HG03558 (cell line): ENCODE measurements at regions not wholly inside any gene's neighbourhood (a gene's known extent, or its start where the extent isn't known, plus 50 kb on each side); places are given as distances from the start of the nearest gene placed in this dataset.

ENCODE experiments used
- ATAC-seq: cut with Tn5 transposase; IDR thresholded peaks from one replicate; pipeline ENCODE4 v1.9.1; 2021; ENCODE audit warnings: moderate number of reproducible peaks; ENCODE audit not compliant: unreplicated experiment; ENCODE audit errors: extremely low read depth

DNA sequence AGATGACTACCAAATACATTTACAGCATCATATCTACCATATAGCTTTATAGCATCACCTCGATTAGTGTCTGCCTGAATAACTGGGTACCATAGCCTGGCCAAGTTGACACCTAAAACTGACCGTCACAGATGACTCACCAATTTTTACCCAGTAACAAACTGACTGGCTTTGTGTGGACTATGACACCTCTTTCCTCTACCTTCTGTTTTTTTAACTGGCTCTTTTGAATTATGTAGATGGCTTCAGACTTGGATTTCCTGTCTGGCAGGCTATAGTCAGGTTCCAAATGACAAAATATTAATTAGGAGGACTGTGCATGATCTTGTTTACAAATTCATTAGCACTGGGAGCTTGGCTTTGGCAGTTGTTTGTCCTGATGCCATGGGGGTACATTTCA, 360.3 kb downstream of the TGFB2 start:
- no peak for ATAC-seq

DNA sequence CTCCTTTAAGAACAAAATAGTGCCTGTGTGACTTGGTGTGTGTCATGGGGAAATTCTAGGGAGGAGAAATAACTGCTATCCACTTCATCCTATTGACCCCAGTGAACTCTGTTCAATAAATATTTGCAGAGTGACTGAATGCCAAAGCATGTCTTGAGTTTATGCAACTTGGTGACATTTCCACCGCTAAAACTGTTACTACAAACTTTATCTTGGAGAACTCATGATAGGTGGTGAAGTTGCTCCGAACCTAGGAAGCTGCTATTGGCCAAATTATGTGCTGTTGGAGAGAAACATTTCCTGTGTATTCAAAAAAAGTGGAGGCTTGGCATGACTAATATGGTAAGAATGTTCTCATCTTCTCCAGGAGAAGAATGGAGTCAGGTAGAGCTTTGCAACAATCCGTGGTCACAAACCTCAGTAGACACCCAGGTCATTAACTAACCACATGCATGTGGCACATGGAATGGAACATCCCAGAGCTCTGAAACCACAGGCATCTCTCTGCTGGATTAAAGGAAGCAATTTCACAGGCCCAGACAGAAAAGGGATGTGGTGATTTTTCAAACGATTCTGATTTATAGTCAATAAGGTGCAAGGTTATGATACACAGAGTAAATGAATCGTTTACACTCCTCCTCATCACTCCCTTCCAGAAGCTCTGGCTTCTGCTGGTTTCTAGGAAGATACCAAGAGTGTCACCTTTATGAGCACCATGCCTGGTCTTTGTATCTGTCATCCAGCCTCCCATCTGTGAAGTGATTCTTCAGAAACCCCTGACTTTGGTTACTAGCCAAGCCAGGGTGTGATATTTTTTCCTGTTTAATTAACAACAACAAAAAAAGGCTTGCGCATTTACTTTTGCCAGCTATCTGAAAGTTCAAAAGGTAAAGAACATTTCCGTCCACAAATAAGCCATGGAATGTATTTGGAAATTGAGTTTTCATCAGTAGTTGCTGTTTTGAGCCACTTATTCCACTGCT, 361.1 kb downstream of the TGFB2 start:
- ATAC-seq = no peak

DNA sequence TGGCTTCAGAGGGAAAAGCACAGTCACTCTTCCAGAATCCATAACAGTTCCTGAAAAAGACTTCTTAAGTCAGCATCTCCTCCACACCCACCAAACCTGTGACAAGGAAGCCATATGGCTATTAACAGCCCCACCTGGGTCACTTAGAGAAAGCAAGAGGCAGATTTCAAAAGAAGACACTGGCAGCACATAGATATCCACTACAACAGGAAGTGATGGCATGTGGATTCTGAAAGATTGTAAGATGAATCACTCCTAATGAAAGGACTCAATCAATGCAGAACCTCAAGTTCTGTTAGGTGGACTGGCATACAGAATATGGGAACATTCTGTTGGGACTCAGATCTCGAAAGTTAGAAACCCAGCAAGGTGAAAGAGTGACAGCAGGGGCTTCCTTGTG, 365.9 kb downstream of the TGFB2 start:
- ATAC-seq = no peak

- ATAC-seq = no peak
Measured at GRCh38 chr1:218711884-218712674, 366.9 kb downstream of the TGFB2 start.

- ATAC-seq = no peak
Measured at GRCh38 chr1:218712677-218713076, 367.5 kb downstream of the TGFB2 start.

DNA sequence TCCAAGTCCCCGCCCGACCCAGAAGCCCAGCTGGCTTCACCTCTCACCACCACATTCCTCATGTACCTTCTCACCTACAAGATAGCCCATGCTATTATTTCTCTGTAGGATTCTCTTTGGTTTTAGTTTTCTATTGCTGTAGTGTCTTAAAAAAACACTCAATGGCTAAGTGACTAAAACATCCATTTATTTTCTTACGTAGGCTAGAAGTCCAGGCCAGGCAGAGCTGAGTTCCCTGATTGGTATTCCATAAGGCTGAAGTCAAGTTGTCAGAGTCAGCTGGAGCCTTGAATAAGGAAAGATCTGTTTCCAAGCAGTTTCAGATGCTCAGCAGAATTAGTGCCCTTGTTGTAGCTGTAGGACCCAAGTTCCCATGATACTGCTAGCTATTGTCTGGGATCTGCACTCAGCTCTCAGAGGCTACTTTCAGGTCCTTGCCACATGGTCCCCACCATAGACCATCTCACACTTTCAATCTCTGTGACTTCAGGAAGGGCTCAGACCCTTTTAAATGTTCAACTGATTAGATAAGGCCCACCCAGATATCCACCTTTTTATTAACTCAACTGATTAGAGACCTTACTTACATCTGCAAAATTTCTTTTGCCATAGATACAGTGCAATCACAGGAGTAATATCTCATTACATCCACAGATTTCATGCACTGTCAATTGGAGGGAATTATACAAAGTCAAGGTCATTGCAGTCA, 371.0 kb downstream of the TGFB2 start:
- no peak for ATAC-seq

DNA sequence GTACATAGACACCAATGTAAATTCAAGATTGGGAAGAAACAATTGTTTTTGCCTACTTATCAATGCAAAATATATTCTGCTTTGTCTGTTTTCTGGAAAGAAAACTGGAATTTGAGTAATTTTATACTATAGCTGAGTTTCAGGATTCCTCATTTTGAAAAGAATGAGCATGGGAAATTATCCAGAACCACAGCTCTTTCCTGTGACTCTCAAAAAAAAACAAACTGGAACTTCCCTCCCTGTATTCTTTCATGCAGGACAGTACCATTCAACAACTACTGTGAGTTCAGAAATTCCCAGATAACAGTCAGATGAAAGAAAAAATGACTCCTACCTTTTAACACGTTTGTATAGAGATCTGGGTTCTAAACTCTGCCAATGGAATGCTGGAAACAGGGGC, 372.4 kb downstream of the TGFB2 start:
- no peak for ATAC-seq

GRCh38 chr1:218718206-218718605, 373.1 kb downstream of the TGFB2 start:
- no peak for ATAC-seq

DNA sequence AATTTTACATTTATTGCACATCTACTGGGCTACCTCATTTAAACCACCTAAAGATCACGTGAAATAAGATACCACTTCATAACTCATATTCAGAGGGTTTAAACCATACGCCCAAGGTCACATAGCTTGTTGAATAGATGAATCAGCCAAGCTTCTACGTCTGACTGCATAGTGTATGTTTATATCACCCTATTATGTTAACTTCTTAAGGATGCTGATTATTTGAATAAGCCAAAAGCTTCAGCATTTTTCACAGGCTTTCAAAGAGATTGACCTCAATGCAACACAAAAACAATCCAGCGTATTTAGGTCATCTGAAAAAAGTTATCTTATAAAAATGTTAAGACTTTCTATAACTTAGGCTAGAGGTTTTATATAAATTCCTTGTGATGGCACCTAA, 373.8 kb downstream of the TGFB2 start:
- no peak for ATAC-seq

DNA sequence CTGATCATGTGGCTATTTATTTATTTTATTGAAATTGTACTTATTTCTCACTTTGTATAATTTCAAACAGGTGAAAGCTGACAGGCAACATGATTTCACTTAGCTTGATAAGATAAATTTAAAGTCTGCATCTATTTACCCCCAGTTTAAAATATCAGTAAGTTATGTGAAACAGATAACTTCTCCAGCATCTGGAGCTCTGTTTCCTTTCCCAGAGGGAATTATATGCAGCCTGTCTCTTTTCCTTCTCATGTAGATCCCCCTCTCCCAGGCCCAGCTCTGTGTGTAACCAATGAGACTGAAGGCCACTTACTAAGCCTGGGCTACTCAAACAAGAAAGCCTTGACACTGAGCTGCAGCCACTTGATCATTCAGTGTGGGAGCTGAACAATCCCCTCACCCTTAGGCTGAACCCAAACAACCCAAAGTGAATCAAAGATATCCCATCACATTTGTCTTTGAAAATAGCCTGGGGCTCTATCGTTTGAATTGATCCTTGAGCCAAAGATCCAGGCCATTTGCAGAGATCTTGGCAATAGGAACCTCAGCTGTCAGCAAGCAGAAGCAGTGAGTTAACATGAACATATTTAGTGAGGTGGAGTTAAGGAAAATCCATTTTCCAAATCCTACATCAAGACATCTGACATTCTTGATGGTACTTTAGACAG, 383.9 kb downstream of the TGFB2 start:
- no peak for ATAC-seq

- no peak for ATAC-seq
Measured at GRCh38 chr1:218735436-218736032, 390.4 kb downstream of the TGFB2 start.

- ATAC-seq = no peak
Measured at GRCh38 chr1:218739426-218739825, 394.3 kb downstream of the TGFB2 start.

DNA sequence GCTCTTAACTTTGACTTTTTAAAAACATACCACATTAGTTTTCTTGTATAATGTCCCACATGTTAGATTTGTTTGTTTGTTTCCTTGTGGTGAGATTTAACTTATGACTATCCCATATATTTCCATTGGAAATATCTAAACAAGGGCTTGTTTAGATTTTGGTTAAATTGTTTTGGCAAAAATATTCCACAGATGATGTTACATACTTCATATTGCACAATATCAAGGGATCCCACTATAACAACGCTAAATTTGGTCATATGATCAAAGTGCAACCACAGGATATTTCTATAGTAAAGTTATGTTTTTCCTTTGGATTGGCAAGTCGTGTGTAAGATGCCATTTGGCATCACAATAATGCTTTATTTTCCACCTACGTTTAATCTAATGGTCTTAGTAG, 396.7 kb downstream of the TGFB2 start:
- ATAC-seq = no peak

- no peak for ATAC-seq
Measured at GRCh38 chr1:218742467-218743262, 397.5 kb downstream of the TGFB2 start.

DNA sequence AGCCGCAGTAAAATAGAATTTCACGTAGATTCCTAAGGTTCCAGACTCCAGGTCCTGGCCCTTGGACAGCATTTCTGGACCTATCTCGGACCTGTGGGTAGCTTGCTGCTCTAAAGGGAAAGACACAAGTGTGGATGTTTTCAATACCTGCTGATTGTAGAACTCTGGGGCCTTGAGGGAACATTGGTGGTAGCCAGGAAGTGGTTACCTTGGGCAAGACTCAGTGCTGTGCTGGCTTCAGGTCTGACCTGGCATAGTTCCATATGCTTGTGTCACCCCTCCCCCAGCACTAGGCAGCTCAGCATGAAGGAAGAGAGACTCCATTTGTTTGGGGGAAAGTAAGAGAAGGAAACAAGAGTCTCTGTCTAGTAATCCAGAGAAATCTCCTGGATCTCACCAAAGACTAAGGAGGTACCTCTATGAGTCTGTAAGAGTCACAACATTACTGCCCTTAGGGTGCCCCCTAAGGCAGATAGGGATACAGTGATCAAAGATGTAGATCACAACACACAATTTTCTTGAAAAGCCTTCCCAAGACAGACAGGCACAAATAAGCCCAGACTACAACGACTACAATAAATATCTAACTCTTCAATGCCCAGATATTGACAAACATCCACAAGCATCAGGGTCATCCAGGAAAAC, 398.8 kb downstream of the TGFB2 start:
- ATAC-seq = no peak

- no peak for ATAC-seq
Measured at GRCh38 chr1:218748071-218748470, 402.9 kb downstream of the TGFB2 start.

- no peak for ATAC-seq
Measured at GRCh38 chr1:218750216-218750970, 405.3 kb downstream of the TGFB2 start.
